K562 (cell line): ENCODE measurements at regions not wholly inside any gene's neighbourhood (a gene's known extent, or its start where the extent isn't known, plus 50 kb on each side); places are given as distances from the start of the nearest gene placed in this dataset.

Source experiments
- ATAC-seq: fragments of 200-7000 bp; cut with Tn5 transposase; 3 replicates; pipeline ENCODE4 v1.9.1; 2020; ENCODE audit warnings: moderate library complexity
- BruUV-seq: library from RNA; stranded (reverse); fragments of 400-500 nt; replicated peaks from 2 replicates; lab custom pipeline; 2021; lab: Mats Ljungman, UMichigan
- CTCF ChIA-PET: fragments of 300-600 bp; formaldehyde crosslinking; extraction: SDS; loops from one replicate; lab custom pipeline; 2021; ENCODE audit warnings: low intra/inter-chr PET ratio; lab: Yijun Ruan, JAX
- POLR2A ChIA-PET: fragments of 300-600, 350-650 bp; sonication (Branson Sonifier 250); formaldehyde crosslinking; extraction: SDS; loops from one replicate; lab custom pipeline; 2021; ENCODE audit warnings: antibody characterized with exemption, inconsistent platforms; lab: Yijun Ruan, JAX
- DNase-seq, 4 experiments: peaks; one replicate each; pipeline versions ENCODE4 v3.0.0 to v3.0.0-alpha.2; 2011 to 2018; ENCODE audit warnings: low spot score in 3 of 4, mixed read lengths in 3 of 4; ENCODE audit errors: extremely low read depth in 1 of 4
- FAIRE-seq: peaks from 2 replicates; lab custom pipeline; 2011; peaks lifted over from hg19 to GRCh38; lab: Jason Lieb, UNC
- H2AFZ ChIP-seq: 2 replicates; pipeline ENCODE4 v1.6.0; 2011; ENCODE audit warnings: low read depth, low read length, control low read depth, inconsistent platforms
- H3K27ac ChIP-seq: fragments of 200-600 bp; 3 replicates; pipeline ENCODE4 v1.8.0; 2011; ENCODE audit warnings: low read depth, mild to moderate bottlenecking, control low read depth, inconsistent platforms, low read length, moderate library complexity, mixed read lengths; ENCODE audit errors: extremely low read depth
- H3K27me3 ChIP-seq, 2 experiments: fragments of 300-600 bp in 1 of 2; 2 replicates in 1 of 2; 3 replicates in 1 of 2; pipeline versions ENCODE4 v1.6.0 to v1.8.0; 2011; ENCODE audit warnings: inconsistent platforms in 2 of 2, low read length in 2 of 2, mild to moderate bottlenecking in 1 of 2, mixed read lengths in 1 of 2, moderate library complexity in 1 of 2; ENCODE audit not compliant: control insufficient read depth in 2 of 2, insufficient read depth in 2 of 2
- H3K36me3 ChIP-seq: fragments of 300-600 bp; 3 replicates; pipeline ENCODE4 v1.8.0; 2011; ENCODE audit warnings: mild to moderate bottlenecking, low read length, inconsistent platforms; ENCODE audit not compliant: control insufficient read depth, insufficient read depth
- H3K4me1 ChIP-seq, 2 experiments: fragments of 200-600 bp in 1 of 2; replicated peaks in 1 of 2; 2 replicates in 1 of 2; 3 replicates in 1 of 2; pipeline versions ENCODE4 v1.5.1 to v1.8.0; 2011; ENCODE audit warnings: inconsistent platforms in 2 of 2, low read length in 2 of 2, mild to moderate bottlenecking in 1 of 2, mixed read lengths in 1 of 2, moderate library complexity in 1 of 2; ENCODE audit not compliant: control insufficient read depth in 2 of 2, insufficient read depth in 2 of 2
- H3K4me2 ChIP-seq: 2 replicates; pipeline ENCODE4 v1.6.1; 2011; ENCODE audit warnings: low read length, control low read depth, inconsistent platforms, mixed read lengths; ENCODE audit not compliant: insufficient read depth
- H3K4me3 ChIP-seq: fragments of 200-600 bp; sonication (generic), shearing (Covaris generic); 2 replicates; pipeline ENCODE4 v1.5.1; 2016; ENCODE audit warnings: control low read depth, inconsistent platforms
- H3K79me2 ChIP-seq: fragments of 200-600 bp; 3 replicates; pipeline ENCODE4 v1.8.0; 2011; ENCODE audit warnings: low read length, inconsistent platforms; ENCODE audit not compliant: control insufficient read depth, insufficient read depth
- H3K9ac ChIP-seq, 2 experiments: 2 replicates each; pipeline versions ENCODE4 v1.6.0 to v1.6.1; 2011; ENCODE audit warnings: low read depth in 2 of 2, low read length in 2 of 2, control low read depth in 1 of 2, inconsistent platforms in 1 of 2, mild to moderate bottlenecking in 1 of 2, mixed read lengths in 1 of 2; ENCODE audit not compliant: insufficient read depth in 1 of 2
- H3K9me1 ChIP-seq: one replicate; pipeline ENCODE4 v1.6.0; 2011; ENCODE audit warnings: inconsistent platforms, mild to moderate bottlenecking, low read length, moderate library complexity; ENCODE audit not compliant: control insufficient read depth, insufficient read depth
- H3K9me3 ChIP-seq: replicated peaks from 2 replicates; pipeline ENCODE4 v1.5.1; 2011; ENCODE audit warnings: low read depth, low read length, inconsistent platforms; ENCODE audit not compliant: control insufficient read depth, insufficient read depth
- H4K20me1 ChIP-seq: replicated peaks from 2 replicates; pipeline ENCODE4 v1.6.1; 2011; ENCODE audit warnings: low read length, inconsistent platforms, mixed read lengths; ENCODE audit not compliant: control insufficient read depth, insufficient read depth
- ATF1 ChIP-seq, 2 experiments: fragments of 450-650 bp in 1 of 2; IDR thresholded peaks; 2 replicates each; pipeline ENCODE4 v1.6.1; 2016; ENCODE audit warnings: missing compliant biosample characterization in 1 of 2, missing genetic modification characterization in 1 of 2
- CHD1 ChIP-seq: fragments of 200-600 bp; sonication (generic); IDR thresholded peaks from one replicate; pipeline ENCODE4 v1.6.1; 2012; ENCODE audit warnings: mild to moderate bottlenecking, moderate library complexity, low read length, inconsistent platforms
- ELF1 ChIP-seq: fragments of 200-800 bp; sonication (Bioruptor generic); IDR thresholded peaks from 2 replicates; pipeline ENCODE4 v1.6.1; 2016; ENCODE audit warnings: missing genetic modification characterization, missing compliant biosample characterization
- GATA2 ChIP-seq: sonication (generic); formaldehyde crosslinking; IDR thresholded peaks from 2 replicates; pipeline ENCODE4 v1.4.0; 2020; ENCODE audit warnings: mild to moderate bottlenecking, missing genetic modification reagents
- GTF2E2 ChIP-seq: fragments of 200-800 bp; sonication (Bioruptor generic); IDR thresholded peaks from 2 replicates; pipeline ENCODE4 v1.6.1; 2016; ENCODE audit warnings: missing genetic modification characterization, missing compliant biosample characterization
- KHSRP ChIP-seq: fragments of 450-650 bp; IDR thresholded peaks from 2 replicates; pipeline ENCODE4 v1.6.1; 2017
- TFAM ChIP-seq: fragments of 250-450 bp; sonication (Bioruptor Pico); conservative IDR thresholded peaks from 2 replicates; pipeline ENCODE4 v1.5.0; 2021; ENCODE audit warnings: mild to moderate bottlenecking, moderate library complexity
- ZNF23 ChIP-seq: fragments of 250-450 bp; sonication (Bioruptor Pico); IDR thresholded peaks from 2 replicates; pipeline ENCODE4 v1.4.0; 2020; ENCODE audit warnings: mild to moderate bottlenecking
- WGBS: fragments of 100-300 bp; shearing (Covaris generic); methylation state at CpG from one replicate; pipeline ENCODE4 v1.1.6; 2016; ENCODE audit warnings: low coverage, mixed read lengths; ENCODE audit not compliant: insufficient coverage; ENCODE audit errors: missing lambda C conversion rate; 5-methylcytosine and 5-hydroxymethylcytosine counted together
- in situ Hi-C: fragments of 300-500 bp; cut with MboI; formaldehyde crosslinking; loops from 4 replicates; pipeline ENCODE4 v1.15.0; 2018; ENCODE audit warnings: inconsistent platforms, mixed read lengths
- intact Hi-C: fragments of 100-400 bp; cut with micrococcal nuclease; formaldehyde crosslinking; loops from 2 replicates; pipeline ENCODE4 v1.14.2; 2022
- TF ChIP-seq, protein P1 (sequence below): fragments of 150-350 bp; conservative IDR thresholded peaks from 2 replicates; pipeline ENCODE4 v1.6.1; 2014; ENCODE audit warnings: low read length
- TF ChIP-seq, protein P2 (sequence below): fragments of 450-650 bp; IDR thresholded peaks from 2 replicates; pipeline ENCODE4 v1.6.1; 2016; ENCODE audit warnings: low read depth
- TF ChIP-seq, protein P3 (sequence below): fragments of 450-650 bp; IDR thresholded peaks from 2 replicates; pipeline ENCODE4 v1.6.1; 2017; ENCODE audit warnings: mild to moderate bottlenecking, moderate library complexity

DNA sequence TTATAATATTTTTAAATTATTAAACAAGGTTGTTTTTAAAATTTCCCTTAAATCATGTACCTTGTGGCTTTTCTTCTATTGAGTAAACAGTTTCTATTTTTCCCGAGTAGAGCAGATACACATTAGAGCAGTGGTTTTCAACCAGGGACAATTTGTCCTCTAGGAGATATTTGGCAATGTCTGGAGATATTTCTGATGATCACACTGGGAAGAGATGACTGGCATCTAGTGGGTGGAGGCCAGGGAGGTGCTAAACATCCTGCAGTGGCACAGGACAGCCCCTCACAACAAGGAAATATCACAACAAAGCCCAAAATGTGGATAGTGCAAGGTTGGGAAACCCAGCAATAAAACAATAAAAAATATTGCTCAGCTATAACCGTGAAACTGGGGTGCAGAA lies 113.0 kb upstream of the PTPRG start:
- DNase-seq: no peak
- no peak for FAIRE-seq
- ChIA-PET CTCF (no interaction called here), POLR2A (no interaction called here)
- BruUV-seq: no TSS peak
- no peaks in the 10 kb centered on the region for H3K79me2 ChIP-seq
- H3K36me3 ChIP-seq: no peaks in the 10 kb centered on the region
- intact Hi-C loops (no loop called here), in situ Hi-C loops (no loop called here)
- no peak overlapping the region for H3K4me2 ChIP-seq
- H3K9me3 ChIP-seq: no peaks in the 10 kb centered on the region
- no peak overlapping the region for H3K27ac ChIP-seq
- no peaks in the 10 kb centered on the region for H3K9me1 ChIP-seq
- no peaks in the 10 kb centered on the region for H3K4me1 ChIP-seq
- no peak for ATAC-seq
- H3K27me3 ChIP-seq: no peaks in the 10 kb centered on the region
- no peak overlapping the region for H2AFZ ChIP-seq
- H4K20me1 ChIP-seq: no peaks in the 10 kb centered on the region
- H3K4me3 ChIP-seq: no peak overlapping the region
- 3% methylated on average over 2 of the region's 2 CpGs for WGBS
- H3K9ac ChIP-seq: no peak overlapping the region
- no peak for TF ChIP-seq ELF1
- TF ChIP-seq CHD1: no peak
- no peak for TF ChIP-seq ATF1 (CRISPR knock-in tag; IDR thresholded peaks at IDR 0.05)
- TF ChIP-seq ATF1 (tag; IDR thresholded peaks at IDR 0.05): no peak
- TF ChIP-seq, protein P1, sequence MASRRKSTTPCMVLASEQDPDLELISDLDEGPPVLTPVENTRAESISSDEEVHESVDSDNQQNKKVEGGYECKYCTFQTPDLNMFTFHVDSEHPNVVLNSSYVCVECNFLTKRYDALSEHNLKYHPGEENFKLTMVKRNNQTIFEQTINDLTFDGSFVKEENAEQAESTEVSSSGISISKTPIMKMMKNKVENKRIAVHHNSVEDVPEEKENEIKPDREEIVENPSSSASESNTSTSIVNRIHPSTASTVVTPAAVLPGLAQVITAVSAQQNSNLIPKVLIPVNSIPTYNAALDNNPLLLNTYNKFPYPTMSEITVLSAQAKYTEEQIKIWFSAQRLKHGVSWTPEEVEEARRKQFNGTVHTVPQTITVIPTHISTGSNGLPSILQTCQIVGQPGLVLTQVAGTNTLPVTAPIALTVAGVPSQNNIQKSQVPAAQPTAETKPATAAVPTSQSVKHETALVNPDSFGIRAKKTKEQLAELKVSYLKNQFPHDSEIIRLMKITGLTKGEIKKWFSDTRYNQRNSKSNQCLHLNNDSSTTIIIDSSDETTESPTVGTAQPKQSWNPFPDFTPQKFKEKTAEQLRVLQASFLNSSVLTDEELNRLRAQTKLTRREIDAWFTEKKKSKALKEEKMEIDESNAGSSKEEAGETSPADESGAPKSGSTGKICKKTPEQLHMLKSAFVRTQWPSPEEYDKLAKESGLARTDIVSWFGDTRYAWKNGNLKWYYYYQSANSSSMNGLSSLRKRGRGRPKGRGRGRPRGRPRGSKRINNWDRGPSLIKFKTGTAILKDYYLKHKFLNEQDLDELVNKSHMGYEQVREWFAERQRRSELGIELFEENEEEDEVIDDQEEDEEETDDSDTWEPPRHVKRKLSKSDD: no peak
- no peak for TF ChIP-seq KHSRP
- TF ChIP-seq, protein P2, sequence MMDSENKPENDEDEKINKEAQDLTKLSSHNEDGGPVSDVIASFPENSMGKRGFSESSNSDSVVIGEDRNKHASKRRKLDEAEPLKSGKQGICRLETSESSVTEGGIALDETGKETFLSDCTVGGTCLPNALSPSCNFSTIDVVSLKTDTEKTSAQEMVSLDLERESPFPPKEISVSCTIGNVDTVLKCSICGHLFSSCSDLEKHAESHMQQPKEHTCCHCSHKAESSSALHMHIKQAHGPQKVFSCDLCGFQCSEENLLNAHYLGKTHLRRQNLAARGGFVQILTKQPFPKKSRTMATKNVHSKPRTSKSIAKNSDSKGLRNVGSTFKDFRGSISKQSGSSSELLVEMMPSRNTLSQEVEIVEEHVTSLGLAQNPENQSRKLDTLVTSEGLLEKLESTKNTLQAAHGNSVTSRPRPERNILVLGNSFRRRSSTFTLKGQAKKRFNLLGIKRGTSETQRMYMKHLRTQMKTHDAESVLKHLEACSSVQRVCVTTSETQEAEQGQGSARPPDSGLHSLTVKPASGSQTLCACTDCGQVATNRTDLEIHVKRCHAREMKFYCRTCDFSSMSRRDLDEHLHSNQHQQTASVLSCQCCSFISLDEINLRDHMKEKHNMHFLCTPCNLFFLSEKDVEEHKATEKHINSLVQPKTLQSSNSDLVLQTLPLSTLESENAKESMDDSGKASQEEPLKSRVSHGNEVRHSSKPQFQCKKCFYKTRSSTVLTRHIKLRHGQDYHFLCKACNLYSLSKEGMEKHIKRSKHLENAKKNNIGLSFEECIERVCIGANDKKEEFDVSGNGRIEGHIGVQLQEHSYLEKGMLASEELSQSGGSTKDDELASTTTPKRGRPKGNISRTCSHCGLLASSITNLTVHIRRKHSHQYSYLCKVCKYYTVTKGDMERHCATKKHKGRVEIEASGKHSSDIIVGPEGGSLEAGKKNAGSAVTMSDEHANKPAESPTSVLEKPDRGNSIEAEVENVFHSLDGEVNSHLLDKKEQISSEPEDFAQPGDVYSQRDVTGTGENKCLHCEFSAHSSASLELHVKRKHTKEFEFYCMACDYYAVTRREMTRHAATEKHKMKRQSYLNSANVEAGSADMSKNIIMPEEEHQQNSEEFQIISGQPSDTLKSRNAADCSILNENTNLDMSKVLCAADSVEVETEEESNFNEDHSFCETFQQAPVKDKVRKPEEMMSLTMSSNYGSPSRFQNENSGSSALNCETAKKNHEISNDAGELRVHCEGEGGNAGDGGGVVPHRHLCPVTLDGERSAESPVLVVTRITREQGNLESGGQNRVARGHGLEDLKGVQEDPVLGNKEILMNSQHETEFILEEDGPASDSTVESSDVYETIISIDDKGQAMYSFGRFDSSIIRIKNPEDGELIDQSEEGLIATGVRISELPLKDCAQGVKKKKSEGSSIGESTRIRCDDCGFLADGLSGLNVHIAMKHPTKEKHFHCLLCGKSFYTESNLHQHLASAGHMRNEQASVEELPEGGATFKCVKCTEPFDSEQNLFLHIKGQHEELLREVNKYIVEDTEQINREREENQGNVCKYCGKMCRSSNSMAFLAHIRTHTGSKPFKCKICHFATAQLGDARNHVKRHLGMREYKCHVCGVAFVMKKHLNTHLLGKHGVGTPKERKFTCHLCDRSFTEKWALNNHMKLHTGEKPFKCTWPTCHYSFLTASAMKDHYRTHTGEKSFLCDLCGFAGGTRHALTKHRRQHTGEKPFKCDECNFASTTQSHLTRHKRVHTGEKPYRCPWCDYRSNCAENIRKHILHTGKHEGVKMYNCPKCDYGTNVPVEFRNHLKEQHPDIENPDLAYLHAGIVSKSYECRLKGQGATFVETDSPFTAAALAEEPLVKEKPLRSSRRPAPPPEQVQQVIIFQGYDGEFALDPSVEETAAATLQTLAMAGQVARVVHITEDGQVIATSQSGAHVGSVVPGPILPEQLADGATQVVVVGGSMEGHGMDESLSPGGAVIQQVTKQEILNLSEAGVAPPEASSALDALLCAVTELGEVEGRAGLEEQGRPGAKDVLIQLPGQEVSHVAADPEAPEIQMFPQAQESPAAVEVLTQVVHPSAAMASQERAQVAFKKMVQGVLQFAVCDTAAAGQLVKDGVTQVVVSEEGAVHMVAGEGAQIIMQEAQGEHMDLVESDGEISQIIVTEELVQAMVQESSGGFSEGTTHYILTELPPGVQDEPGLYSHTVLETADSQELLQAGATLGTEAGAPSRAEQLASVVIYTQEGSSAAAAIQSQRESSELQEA: no peak
- TF ChIP-seq GATA2 (CRISPR knock-in tag): no peak
- no peak for TF ChIP-seq ZNF23 (CRISPR knock-in tag)
- TF ChIP-seq TFAM (CRISPR knock-in tag): no peak
- TF ChIP-seq GTF2E2 (tag): no peak
- TF ChIP-seq, protein P3, sequence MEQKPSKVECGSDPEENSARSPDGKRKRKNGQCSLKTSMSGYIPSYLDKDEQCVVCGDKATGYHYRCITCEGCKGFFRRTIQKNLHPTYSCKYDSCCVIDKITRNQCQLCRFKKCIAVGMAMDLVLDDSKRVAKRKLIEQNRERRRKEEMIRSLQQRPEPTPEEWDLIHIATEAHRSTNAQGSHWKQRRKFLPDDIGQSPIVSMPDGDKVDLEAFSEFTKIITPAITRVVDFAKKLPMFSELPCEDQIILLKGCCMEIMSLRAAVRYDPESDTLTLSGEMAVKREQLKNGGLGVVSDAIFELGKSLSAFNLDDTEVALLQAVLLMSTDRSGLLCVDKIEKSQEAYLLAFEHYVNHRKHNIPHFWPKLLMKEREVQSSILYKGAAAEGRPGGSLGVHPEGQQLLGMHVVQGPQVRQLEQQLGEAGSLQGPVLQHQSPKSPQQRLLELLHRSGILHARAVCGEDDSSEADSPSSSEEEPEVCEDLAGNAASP: no peak
